Vagina (tissue), 2 donors: ENCODE measurements at regions not wholly inside any gene's neighbourhood (a gene's known extent, or its start where the extent isn't known, plus 50 kb on each side); places are given as distances from the start of the nearest gene placed in this dataset.

Source experiments
- DNase-seq, 2 donors: peaks; one replicate each; pipeline ENCODE4 v3.0.0-alpha.2; 2017; ENCODE audit errors: extremely low spot score in 2 of 2
- H3K27ac ChIP-seq: fragments of 200-600 bp; sonication (generic); one replicate; pipeline ENCODE4 v1.5.1; 2019
- H3K27me3 ChIP-seq: fragments of 200-600 bp; sonication (generic); one replicate; pipeline ENCODE4 v1.5.1; 2019
- H3K36me3 ChIP-seq, 2 donors: fragments of 200-600 bp; sonication (generic); one replicate each; pipeline ENCODE4 v1.5.1; 2017 to 2019
- H3K4me1 ChIP-seq: fragments of 200-600 bp; sonication (generic); one replicate; pipeline ENCODE4 v1.5.1; 2019
- H3K4me3 ChIP-seq, 2 donors: fragments of 200-600 bp; sonication (generic); 1 replicate in 1 of 2; 2 replicates in 1 of 2; pipeline ENCODE4 v1.5.1; 2016 to 2019
- H3K9me3 ChIP-seq: fragments of 200-600 bp; sonication (generic); one replicate; pipeline ENCODE4 v1.5.1; 2019
- CTCF ChIP-seq, 3 experiments: fragments of 450-650 bp in 2 of 3; fragments of 200-600 bp in 1 of 3; sonication (generic) in 1 of 3; IDR thresholded peaks; one replicate each; pipeline ENCODE4 v1.5.1; 2017 to 2019; ENCODE audit warnings: antibody characterized with exemption in 3 of 3, mild to moderate bottlenecking in 2 of 3, moderate library complexity in 2 of 3
- POLR2A ChIP-seq, 2 donors: fragments of 450-650 bp; IDR thresholded peaks; one replicate each; pipeline ENCODE4 v1.6.1; 2017; ENCODE audit warnings: antibody characterized with exemption in 2 of 2, mild to moderate bottlenecking in 2 of 2, moderate library complexity in 2 of 2
- POLR2AphosphoS5 ChIP-seq, 2 donors: sonication (generic); formaldehyde crosslinking; IDR thresholded peaks; one replicate each; pipeline ENCODE4 v1.9.0; 2017; ENCODE audit warnings: antibody characterized with exemption in 2 of 2, mild to moderate bottlenecking in 2 of 2, low read depth in 1 of 2; ENCODE audit not compliant: insufficient read depth in 1 of 2
- intact Hi-C: fragments of 100-400 bp; cut with DNase I; formaldehyde crosslinking; loops from one replicate; pipeline ENCODE4 v1.15.1; 2023

GRCh38 chr1:172948457-172948856, 102.3 kb downstream of the TNFSF18 start:
- TF ChIP-seq POLR2AphosphoS5 (IDR thresholded peaks at IDR 0.05; ENCODE audit: insufficient read depth in 1 of 2, low read depth in 1 of 2) (no peak), CTCF (IDR thresholded peaks at IDR 0.05) (no peak), POLR2A (IDR thresholded peaks at IDR 0.05) (no peak)
- Histone ChIP-seq H3K36me3 (no peaks in the 10 kb centered on the region), H3K4me1 (no peaks in the 10 kb centered on the region), H3K4me3 (no peak overlapping the region), H3K9me3 (no peaks in the 10 kb centered on the region), H3K27ac (no peak overlapping the region), H3K27me3 (no peaks in the 10 kb centered on the region)
- DNase-seq = no peak
- intact Hi-C loops = no loop called here

- Histone ChIP-seq H3K4me3 (no peak overlapping the region), H3K36me3 (no peaks in the 10 kb centered on the region), H3K27ac (no peak overlapping the region), H3K27me3 (no peaks in the 10 kb centered on the region), H3K4me1 (no peaks in the 10 kb centered on the region), H3K9me3 (no peaks in the 10 kb centered on the region)
- TF ChIP-seq POLR2AphosphoS5 (IDR thresholded peaks at IDR 0.05; ENCODE audit: insufficient read depth in 1 of 2, low read depth in 1 of 2) = no peak
- no peak for TF ChIP-seq CTCF (IDR thresholded peaks at IDR 0.05)
- no peak for TF ChIP-seq POLR2A (IDR thresholded peaks at IDR 0.05)
- intact Hi-C loops = no loop called here
- no peak for DNase-seq
These were observed 101.6 kb downstream of the TNFSF18 start for GRCh38 chr1:172949096-172949495.

GRCh38 chr1:172950528-172950927, 100.2 kb downstream of the TNFSF18 start:
- Histone ChIP-seq H3K36me3 (no peaks in the 10 kb centered on the region), H3K4me3 (no peak overlapping the region), H3K4me1 (no peaks in the 10 kb centered on the region), H3K9me3 (no peaks in the 10 kb centered on the region), H3K27me3 (no peaks in the 10 kb centered on the region), H3K27ac (no peak overlapping the region)
- no peak for DNase-seq
- TF ChIP-seq POLR2A (IDR thresholded peaks at IDR 0.05) (no peak), CTCF (IDR thresholded peaks at IDR 0.05) (no peak), POLR2AphosphoS5 (IDR thresholded peaks at IDR 0.05; ENCODE audit: insufficient read depth in 1 of 2, low read depth in 1 of 2) (no peak)
- intact Hi-C loops = no loop called here

- intact Hi-C loops = no loop called here
- DNase-seq = no peak
- Histone ChIP-seq H3K27me3 (no peaks in the 10 kb centered on the region), H3K4me1 (no peaks in the 10 kb centered on the region), H3K36me3 (no peaks in the 10 kb centered on the region), H3K4me3 (no peak overlapping the region), H3K9me3 (no peaks in the 10 kb centered on the region), H3K27ac (no peak overlapping the region)
- peak in 1 of 2 donors; percentile 25 for TF ChIP-seq POLR2AphosphoS5 (IDR thresholded peaks at IDR 0.05; ENCODE audit: insufficient read depth in 1 of 2, low read depth in 1 of 2)
- no peak for TF ChIP-seq POLR2A (IDR thresholded peaks at IDR 0.05)
- TF ChIP-seq CTCF (IDR thresholded peaks at IDR 0.05) = no peak
These were observed 98.9 kb downstream of the TNFSF18 start for GRCh38 chr1:172951730-172952365.

GRCh38 chr1:172952516-172952915, 98.2 kb downstream of the TNFSF18 start:
- Histone ChIP-seq H3K27ac (no peak overlapping the region), H3K27me3 (no peaks in the 10 kb centered on the region), H3K36me3 (no peaks in the 10 kb centered on the region), H3K4me1 (no peaks in the 10 kb centered on the region), H3K4me3 (no peak overlapping the region), H3K9me3 (no peaks in the 10 kb centered on the region)
- intact Hi-C loops = no loop called here
- no peak for DNase-seq
- TF ChIP-seq POLR2A (IDR thresholded peaks at IDR 0.05) (no peak), POLR2AphosphoS5 (IDR thresholded peaks at IDR 0.05; ENCODE audit: insufficient read depth in 1 of 2, low read depth in 1 of 2) (no peak), CTCF (IDR thresholded peaks at IDR 0.05) (no peak)
